NCI-H1694 treated with DMSO at 0.1 percent for 48 hours (cell line): ENCODE measurements at regions not wholly inside any gene's neighbourhood (a gene's known extent, or its start where the extent isn't known, plus 50 kb on each side); places are given as distances from the start of the nearest gene placed in this dataset.
"Not testable (repeated sequence)": the region's sequence is repeated elsewhere in the genome, so short reads cannot be mapped to it uniquely, and the experiment has no call there.

Experiments used
- DNase-seq: peaks from one replicate; lab custom pipeline; 2025; lab: John Stamatoyannopoulos, UW

DNA sequence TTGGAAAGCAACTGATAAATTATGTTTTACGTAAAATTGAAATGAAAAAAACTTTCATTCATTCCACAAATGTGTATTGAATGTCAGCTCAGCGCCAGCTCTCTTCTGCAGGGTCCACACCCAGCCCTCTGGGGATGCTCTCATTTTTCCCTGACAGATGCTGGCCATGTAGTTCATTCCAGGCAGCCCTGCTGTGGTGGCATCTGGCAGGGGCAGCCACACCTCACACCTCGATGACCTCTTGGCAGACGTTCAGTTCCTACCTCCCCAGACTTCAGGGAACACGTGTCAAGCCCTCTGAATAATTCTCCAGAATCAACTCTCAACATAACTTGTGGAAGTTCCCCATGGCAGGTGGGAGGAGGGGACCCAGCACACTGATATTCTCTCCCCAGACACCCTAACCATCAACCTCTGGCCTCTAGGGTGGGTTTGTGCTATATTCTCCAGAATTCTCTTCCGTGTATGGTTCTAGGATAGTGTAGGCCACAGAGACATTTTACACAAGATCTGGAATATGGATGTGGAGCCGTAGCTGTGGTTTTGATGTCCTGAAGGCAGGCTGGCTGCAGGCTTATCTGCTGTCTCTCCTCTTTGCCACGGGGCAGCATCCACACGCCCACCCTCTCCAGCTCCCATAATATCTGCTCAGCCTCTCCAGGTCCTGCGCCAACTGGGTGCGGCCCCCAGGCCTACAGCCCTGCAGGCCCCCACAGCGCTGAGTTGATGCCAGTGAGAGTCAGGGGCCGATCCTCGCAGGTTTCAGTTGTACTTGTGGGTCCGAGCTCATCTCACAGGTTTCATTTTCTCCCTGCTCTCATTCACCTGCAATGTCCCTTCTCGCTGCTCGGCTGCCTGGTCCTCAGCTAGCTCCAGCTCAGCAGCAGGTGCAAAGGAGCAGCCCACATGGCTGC lies 175.8 kb upstream of the ARID1B start:
- peak; percentile 10 for DNase-seq

DNA sequence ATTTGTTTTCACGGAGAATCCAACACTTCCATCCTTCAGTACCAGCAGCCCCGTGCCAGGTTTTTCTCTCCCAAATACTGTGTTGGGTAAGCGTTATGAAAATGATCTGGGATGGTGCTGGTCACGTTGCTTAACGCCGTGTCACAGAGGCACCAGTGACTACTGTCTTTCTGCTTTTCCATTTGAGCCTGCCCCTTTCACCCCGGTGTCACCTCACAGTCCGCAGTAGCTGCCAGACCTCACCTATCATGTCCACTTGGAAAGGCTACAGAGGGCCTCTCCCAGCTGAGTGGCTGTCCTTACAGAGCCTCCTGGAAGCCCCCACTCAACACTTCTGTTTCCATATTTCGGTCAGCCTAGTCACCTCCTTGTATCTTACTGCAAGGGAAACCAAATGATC lies 176.5 kb upstream of the ARID1B start:
- DNase-seq = no peak

DNA sequence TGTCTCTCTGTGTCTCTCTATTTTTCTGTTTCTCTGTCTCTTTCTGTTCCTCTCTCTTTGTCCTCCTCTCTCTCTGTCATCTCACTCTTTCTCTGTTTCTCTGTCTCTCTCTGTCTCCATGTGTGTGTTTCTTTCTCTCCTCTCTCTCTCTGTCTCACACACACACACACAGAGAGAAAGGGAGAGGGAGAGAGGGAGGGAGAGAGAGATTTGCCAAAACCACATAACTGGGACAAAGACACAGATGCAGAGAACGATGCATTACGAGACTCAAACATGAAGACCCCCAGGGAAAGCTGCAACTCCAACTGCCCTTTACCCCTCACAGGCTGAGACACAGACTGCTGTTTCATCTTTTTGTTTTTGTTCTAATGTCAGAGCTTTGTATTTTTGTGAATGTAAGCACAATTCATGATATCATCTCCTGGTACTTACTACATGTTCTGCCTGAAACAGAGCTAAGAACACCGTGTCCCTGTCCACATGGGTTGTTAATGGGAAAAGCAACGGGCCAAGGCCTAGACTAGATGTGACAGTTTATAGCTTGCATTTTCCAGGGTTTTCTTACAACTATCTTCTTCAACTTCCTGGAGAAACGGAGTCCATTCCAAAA lies 177.1 kb upstream of the ARID1B start:
- DNase-seq = no peak

DNA sequence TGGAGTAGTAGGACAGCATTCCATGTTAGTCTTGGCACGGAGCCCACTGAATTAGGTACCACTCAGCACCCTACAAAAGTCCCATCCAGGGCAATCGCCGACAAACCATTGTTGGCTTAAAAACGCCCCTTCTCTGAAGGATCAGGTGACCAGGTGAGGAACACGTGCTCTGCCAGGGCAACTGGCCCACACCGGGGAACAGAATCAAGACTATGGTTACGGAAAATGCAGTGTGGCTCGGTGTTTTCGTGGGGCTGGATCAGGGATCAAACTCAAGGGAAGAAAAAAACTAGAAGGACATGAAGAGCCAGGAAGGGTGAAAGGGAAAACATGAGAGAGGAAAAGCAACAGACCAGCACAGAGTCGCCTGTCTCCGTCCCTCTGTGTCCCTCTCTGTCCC lies 177.8 kb upstream of the ARID1B start:
- no peak for DNase-seq

DNA sequence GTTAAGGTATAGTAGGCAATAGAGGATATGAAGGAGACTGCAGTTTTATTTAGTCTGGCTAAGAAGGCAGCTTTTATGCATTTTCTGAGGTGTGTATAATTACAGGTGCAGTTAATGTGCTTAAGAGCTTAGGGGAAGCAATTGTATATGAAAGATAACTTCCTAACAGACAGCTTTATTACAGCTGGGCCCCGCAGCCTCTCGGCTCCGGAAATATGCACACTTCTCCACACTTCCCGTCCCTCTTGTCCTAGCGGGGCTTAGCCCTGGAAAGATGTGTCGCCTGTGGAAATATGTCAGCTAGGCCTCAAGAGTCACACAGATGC lies 178.4 kb upstream of the ARID1B start:
- DNase-seq = no peak

DNA sequence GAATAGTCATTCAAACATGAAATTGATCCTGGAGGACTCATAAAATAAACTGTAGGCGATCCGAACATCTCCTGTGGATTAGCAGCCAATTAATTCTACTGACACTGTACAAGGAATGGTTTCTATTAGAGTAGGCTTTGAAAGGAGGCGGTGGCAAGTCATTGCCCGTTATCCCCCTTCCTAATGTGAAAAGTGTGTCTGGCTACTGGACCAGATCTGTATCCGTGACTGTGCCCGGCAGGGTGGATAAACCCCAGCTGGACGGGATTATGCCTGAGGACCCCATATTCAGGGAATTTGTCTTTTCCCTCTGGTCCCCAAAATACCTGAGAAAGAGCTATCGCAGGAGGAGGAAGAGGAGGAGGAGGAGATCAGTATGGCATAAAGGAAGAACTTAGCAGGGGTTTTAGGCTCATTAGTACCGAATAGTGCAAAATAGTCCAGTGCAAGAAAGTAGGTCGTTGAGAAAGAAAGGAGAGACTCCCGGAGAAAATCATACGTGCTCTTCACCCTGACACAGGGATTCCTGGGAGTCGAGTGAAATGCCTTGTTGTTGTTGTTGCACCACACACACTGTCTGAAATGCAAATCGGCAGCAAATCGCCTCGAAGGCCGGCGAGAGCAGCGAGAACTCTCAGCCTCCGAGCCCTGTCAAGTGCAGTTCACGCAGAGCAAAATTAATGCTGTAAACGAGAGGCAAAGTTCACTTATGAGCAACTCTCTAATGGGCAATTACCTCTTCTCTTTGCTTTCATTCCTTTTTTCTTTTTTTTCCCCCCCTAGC lies 178.9 kb upstream of the ARID1B start:
- DNase-seq = no peak

DNA sequence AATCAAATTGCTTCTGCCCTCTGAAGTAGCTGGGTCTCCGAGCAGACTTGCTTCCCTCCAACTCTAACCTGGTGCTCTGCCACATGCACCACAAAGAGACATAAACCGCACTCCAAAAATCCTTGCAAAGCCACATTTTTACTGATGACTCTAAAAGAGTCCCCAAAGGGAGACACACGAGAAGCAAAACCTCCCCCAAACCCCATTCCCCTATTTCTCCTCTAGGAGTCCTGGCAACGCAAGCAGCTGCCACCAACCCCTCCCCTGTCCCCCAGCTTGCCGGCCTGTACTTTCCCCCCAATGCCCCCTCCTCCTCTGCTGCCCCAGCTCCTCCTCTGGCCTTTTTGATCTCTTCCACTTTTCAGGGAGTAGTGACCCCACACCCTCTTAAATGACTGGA lies 180.1 kb upstream of the ARID1B start:
- DNase-seq = no peak

DNA sequence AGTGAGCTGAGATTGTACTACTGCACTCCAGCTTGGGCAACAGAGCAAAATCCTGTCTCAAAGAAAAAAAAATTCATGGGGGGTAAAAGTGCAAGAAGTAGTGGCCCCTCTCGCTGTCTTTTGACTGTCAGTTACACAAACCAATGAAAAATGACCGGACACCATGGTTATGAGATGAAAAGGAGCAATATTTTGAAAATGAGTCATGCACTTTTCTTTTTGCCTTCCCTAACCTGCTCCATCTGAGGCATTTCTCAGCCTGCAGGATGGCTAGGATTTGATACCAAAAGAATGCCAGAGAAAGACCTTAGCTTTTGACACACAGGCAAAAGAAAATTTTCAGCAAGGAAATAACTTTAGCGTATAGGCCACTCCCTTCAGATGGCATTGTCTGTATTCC lies 181.7 kb upstream of the ARID1B start:
- DNase-seq = no peak

DNA sequence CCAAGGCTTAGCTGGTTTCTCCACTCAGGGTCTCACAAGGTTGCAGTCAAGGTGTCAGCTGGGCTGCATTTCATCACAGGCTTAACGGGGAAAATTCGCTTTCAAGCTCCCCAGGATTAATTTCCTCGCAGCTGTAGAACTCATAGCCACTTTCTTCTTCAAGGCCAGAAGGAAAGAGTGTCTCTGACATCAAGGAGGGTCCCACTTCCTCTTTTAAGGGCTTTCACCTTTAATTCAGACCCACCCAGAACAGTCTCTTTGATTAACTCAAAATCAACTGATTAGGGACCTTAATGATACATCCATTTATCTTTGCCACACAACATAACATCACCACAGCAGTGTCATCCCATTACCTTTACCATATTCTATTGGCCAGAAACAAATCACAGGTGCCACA lies 183.3 kb upstream of the ARID1B start:
- DNase-seq = no peak

DNA sequence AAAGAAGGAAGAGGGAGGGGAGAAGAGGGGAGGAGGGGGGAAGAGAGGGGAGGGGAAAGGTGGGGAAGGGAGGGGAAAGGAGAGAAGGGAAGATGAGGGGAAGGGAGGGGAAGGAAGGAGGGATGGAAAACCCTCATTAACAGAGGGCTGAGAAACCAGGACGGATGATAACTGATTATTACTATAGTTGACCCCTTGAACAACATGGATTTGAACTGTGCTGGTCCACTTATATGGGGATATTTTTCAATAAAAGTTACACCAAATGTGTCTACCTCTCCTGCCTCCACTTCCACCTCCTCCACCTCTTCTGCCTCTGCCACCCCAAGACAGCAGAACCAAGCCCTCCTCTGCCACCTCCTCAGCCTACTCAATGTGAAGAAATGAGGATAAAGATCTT lies 184.1 kb upstream of the ARID1B start:
- no peak for DNase-seq

DNA sequence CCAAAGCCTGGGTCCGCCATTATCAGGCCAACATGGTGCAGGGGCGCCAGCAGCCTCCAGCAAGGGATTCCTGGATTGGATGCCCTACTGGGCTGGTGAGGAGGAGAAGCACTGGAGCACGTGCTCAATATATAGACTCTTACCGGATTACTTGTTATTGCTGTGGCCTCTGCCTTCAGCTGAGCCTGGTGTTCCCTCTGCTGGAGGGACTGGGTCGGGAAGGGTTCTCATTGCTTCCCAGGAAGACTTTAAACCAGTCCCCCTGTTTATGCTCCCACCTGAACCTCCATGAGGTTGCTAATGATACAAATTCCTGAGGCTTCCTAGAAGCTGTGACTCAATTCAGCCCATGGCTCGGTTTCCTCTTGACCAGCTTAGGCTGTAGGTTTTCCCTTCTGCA lies 186.7 kb upstream of the ARID1B start:
- no peak for DNase-seq

DNA sequence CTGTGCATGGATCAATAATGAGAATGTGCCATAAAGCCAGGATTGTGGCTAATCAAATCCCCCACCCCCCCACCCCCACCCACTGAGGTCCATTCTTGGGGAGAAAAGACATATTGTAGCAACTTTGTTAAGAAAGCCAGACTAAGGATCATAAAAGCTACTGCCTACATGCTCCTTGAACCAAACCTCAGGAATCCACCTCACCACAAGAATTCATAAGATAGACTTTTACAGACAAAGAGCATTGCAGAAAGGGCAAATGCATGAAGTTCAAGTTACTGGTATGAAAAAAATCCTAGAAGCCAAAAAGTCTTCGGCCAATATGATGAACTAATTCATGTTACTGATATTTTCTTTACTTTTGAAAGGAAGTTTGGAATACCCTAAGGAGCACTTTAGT lies 187.9 kb upstream of the ARID1B start:
- no peak for DNase-seq

DNA sequence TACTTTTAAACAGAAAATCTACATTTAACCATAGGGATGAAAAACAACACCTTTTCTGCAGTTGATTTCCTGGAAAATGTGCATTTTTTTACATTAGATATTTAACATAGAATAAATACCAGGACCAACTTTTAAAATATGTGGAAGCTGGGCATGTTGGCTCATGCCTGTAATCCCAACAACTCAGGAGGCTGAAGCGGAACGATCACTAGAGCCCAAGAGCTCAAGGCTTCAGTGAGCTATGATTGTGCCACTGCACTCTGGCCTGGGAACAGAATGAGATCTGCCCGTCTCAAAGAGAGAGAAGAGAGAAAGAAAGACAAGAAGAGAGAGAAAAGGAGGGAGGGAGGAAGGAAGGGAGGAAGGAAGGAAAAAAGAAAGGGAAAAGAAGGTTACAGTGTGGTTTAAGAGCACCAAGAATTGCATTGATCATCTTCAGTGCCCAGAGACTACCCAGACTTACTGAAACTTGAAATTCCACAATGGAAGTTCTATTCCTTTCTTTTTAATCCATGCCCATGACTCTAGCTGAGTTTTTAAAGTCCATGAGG lies 189.4 kb upstream of the ARID1B start:
- no peak for DNase-seq

DNA sequence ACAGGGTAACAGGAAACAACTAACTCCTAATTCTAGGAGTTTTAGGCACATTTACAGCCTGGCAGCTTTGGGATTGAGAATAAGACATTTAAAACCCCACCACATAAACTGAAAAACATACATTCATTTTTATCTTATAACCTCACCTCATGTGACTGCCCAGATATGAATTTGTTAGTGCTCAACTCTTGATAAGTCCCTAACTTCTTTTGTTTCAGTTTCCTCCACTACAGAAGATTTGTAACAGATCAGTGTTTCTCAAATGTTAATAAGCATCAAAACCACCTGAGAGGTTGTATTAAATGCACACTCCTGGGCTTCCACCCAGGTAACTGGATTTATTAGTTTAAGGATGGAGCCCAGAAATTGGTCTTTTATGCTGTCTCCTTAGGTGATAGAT lies 190.1 kb upstream of the ARID1B start:
- no peak for DNase-seq

DNA sequence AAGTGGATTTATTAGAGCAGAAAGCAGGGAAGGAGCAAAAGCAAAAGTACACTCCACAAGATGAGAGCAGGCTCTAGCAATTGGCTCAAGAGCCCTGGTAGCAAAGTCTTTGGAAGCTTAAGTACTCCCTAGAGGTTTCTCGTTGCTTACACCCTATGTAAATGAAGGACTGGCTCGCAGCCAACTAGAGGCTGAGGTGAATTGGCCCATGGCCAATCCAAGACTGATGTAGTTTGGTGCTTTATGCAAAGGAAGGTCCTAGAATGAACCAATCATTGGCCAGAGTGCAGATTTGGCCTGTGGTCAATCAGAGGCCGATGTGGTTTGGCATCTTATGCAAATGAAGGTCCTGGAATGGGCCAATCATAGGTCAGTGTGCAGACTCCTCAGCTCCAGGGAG lies 191.3 kb upstream of the ARID1B start:
- DNase-seq = no peak

DNA sequence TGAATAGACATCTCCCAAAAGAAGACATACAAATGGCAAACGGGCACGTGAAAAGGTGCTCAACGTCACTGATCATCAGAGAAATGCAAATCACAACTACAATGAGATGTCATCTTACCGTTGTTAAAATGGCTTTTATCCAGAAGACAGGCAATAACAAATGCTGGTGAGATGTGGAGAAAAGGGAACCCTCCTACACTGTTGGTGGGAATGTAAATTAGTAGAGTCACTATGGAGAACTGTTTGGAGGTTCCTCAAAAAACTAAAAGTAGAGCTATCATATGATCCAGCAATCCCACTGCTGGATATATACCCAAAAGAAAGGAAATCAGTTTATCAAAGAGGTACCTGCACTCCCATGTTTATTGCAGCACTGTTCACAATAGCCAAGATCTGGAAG lies 193.1 kb upstream of the ARID1B start:
- DNase-seq = not testable (repeated sequence)

DNA sequence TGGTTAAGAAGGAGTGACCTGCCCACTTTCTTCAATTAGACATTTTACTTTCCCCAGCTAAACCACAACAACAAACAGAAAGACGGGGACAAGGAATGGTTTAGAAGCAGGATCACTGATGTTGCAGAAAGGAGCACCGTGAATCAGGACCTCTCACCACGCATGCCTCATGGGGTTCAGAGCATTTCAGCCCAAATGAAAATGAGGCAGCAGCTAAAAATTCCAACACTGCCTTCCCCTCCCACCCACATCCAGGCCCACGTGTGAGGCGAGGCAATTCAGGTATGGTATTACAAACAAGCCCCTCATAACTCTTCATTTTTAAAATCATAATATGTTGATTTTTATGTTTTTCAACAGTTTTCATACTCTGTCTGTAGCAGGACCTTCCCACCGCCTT lies 194.1 kb upstream of the ARID1B start:
- no peak for DNase-seq

DNA sequence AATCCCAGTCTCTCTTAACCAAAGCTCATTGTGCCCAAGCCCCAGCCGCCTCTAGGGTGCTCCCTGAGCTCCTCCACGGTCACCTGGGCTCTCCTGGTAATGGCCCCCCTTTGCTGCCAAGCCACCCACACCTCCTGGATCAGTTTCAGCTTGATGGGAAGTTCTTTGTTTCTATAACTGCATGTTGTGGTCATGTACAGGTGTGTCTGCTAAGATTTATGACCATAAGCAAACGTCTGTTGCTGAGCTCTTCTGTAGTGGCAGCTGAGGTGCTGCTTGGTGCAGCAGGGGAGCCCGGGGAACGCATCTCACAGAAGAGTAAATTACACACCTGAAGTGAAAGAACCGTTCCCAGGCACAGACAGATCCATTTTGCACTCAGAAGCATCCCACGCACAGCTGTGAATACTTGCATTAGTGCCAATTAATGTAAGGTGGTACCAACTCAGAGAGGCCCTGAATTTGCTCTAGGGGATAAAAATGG lies 194.6 kb upstream of the ARID1B start:
- DNase-seq = no peak

DNA sequence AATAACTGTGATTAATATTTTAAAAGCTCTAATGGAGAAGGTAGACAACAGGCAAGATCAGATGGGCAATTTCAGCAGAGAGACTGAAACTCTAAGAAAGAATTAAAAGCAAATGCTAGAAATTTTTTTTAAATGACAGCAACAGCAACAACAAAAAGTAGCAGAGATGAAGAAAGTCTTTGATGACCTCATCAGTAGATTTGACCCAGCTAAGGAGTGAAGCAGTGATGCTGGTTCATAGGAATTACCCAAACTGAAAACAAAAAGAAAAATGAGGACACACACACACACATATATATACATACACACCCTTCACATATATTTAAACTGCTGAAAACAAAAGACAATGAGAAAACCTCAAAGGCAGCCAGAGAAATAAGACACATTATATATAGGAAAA lies 197.6 kb upstream of the ARID1B start:
- no peak for DNase-seq

DNA sequence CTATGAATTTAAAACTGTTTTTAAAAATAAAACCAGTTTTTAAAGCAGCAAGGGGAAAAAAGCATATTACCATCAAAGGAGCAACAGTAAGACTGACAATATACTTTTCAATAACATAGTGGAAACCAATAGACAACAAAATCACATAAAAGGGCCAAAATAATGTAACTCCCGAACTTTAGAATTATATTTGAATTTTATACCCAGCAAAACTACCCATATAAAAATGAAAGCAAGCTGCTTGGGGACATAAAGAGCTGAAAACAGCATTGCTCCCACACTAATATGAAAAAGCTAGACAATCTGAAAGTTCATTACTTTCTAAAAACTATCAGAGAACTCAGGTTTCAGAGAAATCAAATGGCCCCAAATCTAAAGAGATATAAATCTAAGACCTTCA lies 199.4 kb upstream of the ARID1B start:
- no peak for DNase-seq

DNA sequence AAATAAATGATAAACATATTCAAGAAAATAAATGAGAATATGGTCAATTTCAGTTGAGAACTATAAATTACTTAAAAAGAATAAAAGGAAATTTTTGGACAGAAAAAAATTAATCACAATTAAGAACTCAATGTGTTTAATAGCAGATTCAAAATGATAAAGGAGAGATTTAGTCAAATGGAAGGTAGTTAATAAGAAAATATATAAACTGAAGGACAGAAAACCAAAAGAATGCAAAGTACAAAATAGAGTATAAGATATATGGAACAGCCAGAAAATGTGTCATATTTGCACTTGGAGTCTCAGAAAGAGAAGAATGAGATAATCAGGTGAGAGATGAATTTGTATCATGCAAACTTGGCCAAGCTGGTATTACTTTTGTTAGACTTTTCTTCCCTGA lies 201.8 kb upstream of the ARID1B start:
- DNase-seq = no peak

DNA sequence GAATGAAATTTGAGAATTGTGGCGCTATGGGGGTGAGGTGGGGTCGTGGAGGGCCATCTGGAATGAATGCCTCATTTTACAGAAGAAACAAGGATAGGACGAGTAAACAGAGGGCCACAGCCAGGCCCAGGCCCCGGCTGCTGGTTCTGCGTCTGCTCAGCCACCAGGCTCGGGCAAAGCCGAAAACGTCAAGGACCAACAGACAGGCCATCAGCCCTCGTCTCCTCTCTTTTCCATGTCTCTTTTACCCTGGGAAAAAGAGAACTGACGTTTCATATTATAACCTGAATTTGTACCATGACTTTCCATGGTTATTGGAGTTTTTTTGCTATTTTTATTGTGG lies 212.4 kb upstream of the ARID1B start:
- DNase-seq = no peak
